ENCODE measurements at regions not wholly inside any gene's neighbourhood (a gene's known extent, or its start where the extent isn't known, plus 50 kb on each side); places are given as distances from the start of the nearest gene placed in this dataset.
A peak's percentile ranks its signal among the peaks of the same experiment; 100 is the strongest.

DNA sequence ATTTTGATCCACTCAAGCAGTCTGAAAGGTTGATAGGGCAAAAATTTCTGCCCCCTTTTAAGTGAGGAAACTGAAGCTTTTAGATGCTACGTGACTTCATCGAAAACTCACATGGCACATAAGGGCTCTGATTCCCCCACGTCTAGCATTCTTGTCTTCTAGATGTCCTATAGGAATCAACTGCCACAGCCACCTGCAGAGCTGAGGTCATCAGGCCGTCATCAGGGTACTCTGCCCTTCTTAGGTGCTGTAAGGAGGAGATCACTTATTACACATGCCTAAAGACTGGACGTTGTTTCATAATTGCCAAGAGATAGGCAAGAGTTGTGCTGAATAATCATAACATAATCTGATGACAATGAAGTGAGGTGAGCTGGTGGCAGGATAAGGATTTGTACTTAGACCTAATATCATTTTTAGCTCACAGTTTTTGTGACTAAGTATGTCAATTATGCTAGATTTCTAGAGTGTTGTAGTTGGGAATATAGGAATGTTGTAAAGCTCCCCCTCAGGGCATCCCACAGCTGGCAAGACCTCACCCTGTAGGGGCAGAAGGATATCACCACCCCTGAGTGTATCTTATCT, 349.4 kb downstream of the METTL15 start:
- no peak for DNase-seq

DNA sequence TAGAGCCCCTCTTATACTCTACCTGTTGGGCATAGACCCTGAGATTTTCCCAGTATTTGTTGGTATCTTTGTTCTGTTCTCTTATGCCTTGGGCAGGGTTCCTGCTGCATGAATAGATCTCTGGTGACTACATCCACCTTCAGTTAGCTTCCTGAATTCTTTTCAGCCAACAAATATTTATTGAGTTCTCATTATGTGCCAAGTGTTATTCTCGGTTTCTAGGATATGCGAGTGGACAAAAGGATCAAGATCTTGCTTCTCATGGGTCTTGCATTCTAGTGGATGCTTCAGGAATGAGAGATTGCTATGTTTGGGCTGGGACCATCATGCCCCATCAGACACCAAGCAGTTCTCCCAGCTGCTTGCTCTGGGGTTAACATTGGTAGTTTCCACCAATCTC, 340.0 kb downstream of the METTL15 start:
- DNase-seq = no peak

DNA sequence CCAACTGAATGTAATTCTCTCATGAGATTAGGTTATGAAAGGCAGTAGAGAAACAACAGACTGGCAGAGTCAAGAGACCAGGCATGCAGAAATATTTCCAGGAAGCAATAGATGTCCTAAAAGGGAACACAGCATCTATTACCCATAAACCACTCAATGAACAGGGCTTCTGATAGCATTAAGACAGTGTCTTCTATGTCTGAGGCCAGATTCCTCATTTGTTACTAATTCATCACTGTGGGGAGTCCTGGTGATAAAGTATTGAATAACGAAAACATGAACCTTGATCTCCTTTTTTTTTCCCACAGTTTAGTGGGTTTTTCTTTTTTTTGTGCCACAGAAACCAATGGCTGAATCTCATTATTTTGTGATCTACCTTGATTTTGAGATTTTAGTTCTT, 339.0 kb downstream of the METTL15 start:
- no peak for DNase-seq

DNA sequence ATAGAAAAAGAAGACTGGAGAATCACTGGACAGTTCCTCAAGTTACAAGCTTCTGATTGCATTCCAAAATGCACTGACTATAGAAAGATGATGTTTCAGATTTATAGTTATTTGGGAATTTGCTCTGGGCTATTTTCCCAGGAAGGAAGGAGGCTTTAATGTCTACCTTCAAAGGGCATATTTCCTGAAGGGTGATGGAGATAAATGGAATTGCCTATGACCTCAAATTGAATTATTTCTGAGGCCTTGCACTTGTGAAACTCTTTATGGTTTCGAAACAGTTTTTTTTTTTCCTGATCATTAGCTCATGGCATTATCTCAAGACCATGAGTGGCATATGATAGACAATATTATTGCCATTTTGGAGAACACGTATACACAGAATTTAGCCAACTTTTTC, 333.9 kb downstream of the METTL15 start:
- DNase-seq = no peak

DNA sequence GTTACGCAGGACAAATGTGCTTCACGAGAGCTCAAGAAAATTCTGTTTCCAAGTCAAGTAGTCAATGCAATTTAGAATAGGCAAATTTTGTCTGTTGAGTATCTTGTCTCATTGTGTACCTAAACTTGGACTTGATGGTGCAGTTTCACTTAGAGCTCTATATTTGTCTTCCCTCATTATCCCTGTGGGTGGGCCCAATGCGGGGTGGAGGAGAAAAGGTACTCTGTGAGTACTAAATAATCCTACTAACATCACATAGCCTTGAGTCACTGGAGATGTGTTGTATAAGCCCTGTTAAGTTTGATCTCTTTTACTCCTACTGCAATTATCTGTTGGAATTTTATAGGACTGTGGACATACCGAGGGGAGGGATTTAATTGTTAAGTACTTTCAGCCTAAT, 331.2 kb downstream of the METTL15 start:
- DNase-seq = peak; percentile 74

DNA sequence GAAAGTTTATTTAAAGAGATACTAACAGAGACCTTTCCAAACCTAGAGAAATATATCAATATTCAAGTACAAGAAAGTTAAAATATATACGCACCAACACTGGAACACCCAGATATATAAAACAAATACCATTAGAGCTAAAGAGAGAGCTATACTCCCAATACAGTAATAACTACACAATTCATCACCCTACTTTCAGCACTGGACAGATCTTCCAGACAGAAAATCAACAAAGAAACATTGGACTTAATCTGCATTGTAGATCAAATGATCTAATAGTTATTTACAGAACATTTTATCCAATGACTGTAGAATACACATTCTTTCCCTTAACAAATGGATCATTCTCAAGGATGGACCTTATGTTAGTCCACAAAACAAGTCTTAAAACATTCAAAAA, 311.9 kb downstream of the METTL15 start:
- no peak for DNase-seq

DNA sequence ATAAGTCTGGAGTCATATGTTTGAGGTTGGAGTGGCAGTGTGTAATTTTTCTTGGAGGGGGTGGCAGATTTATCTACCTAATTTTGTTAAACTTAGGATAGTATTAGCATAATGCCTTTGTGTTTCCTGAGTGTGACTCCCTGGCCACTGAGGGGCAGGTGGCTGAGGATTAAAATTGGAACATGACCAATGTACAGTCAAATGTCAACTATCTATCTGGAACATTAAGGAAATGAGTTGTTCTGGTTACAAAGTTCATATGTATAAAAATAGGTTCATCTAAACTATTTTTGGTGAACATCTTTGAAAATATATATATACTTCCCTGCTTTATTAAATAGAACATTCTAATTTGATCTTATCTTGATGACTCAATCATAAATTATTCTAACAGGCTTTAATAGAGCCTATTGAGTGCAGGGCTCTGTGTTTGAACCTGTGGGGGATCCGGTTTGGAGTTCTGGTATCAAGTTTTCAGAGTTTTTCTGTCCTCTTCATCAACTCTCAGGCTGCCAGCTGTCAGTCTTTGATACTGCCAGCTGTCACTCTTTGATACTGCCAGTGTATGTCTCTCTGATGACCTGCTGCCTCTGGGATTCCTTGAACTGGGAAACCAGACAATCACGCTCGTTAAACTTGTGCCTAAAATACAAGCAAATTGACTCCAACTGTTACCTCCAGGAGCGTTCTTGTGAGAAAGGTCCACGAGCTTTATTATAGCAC, 309.6 kb downstream of the METTL15 start:
- no peak for DNase-seq

DNA sequence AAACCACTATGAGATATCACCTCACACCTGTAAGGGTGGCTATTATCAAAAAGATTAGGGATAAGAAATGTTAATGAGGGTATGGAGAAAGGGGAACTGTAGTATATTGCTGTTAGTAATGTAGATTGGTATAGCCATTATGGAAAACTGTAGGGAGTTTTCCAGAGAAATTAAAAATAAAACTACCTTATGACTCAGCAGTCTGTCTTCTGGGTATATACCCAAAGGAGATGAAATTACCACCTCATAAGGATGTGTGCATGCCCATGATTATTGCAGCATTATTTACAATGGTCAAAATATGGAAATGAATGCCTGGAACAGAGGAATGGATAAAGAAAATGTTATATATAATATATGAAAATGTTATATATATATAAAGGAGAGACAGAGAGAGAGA, 303.8 kb downstream of the METTL15 start:
- DNase-seq = no peak

DNA sequence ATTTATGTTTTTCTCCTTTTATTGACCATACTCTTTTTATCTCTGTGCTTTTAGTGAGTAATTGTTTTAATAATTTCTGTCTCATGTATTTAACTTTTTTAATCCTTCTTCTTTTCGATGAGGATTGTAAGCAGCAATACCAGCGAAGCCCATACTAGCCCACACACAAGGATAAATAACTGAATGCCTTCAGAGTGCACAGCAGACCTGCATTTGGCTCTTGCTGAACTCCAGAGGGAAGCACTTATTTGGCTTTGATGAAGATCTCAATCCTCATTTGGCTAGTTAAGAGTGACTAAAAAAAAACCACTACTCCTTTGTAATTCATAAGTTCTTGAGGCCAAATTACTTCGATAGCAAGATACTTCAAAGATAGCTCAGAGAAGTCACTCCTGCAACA, 293.3 kb downstream of the METTL15 start:
- DNase-seq = no peak

DNA sequence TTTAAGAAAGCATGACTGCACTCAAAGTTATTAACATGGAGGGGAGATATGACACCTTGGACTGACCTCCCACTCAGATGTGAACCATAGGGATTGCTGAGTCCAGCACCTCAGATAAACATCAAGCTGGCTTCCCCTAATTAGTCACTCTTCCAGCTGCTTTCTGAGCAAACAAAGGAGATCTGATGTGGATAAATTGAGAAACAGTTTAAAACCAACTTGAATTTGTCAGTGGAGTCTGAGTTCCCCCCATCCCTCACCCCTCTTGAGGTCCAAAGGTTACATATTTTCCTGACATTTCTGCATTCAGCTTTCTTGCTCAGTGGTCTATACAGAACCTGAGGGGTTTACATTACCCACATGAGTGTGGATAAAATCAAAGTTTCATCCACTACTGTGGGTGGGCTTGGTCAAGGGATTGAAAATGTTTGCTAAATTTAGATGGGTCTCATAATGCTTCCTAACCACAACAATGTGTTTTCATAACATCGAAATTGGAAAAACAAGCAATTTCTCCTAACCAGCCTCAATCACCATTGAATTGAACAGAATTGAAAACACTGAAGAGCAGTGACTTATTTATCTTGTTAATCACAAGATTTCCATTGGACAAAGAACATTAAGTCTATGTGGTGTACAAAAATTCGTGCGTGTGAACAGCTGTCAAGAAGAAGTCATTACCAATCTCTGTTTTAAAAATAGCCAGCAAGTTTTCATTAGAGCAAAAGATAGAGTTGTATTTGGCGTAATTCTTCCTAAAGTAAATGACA, 292.3 kb downstream of the METTL15 start:
- peak; percentile 14 for DNase-seq

DNA sequence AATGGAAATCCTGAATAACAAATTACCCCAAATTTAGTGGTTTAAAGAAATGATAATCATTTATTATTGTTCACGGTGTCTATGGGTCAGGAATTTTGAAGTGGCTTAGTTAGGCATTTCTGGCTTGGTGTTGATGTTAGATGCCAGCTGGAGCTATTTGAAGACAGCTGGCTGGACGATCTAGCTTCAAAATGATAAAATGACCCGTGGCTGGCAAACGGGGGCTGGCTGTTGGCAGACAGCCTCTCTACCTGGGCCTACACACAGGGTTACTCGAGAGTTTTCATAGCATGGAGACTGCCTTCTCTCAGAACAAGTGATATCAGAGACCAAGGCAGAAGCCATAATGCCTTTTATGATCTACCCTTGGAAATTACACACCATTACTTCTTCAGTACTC, 285.2 kb downstream of the METTL15 start:
- DNase-seq = no peak

DNA sequence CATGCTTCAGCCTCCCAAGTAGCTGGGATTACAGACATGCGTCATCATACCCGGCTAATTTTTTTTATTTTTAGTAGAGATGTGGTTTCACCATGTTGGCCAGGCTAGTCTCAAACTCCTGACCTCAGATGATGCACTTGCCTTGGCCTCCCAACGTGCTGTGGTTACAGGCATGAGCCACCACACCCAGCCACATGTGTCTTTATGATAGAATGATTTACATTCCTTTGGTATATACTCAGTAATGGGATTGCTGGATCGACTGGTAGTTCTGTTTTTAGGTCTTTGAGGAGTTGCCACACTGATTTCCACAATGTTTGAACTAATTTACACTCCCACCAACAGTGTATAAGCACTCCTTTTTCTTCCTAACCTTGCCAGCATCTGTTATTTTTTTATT, 276.2 kb downstream of the METTL15 start:
- DNase-seq = no peak

DNA sequence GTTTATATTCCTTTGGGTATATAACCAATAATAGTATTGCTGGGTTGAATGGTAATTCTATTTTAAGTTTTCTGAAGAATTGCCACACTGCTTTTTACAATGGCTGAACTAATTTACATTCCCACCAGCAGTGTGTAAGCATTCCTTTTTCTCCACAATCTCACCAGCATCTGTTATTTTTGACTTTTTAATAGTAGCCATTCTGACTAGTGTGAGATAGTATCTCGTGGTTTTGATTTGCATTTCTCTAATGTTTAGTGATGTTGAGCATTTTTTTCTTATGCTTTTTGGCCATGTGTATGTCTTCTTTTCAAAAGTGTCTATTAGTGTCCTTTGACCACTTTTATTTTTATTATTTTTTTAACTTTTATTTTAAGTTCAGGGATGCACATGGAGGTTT, 275.3 kb downstream of the METTL15 start:
- no peak for DNase-seq
